Fibroblast of lung (primary cell): ENCODE measurements at regions not wholly inside any gene's neighbourhood (a gene's known extent, or its start where the extent isn't known, plus 50 kb on each side); places are given as distances from the start of the nearest gene placed in this dataset.

Experiments used
- DNase-seq, 2 donors: peaks; one replicate each; pipeline versions ENCODE4 v3.0.0 to v3.0.0-alpha.2; 2010; ENCODE audit warnings: low read depth in 2 of 2
- H2AFZ ChIP-seq: 2 replicates; pipeline ENCODE4 v1.5.1; 2012; ENCODE audit warnings: low read length, control low read depth, inconsistent platforms
- H3K27ac ChIP-seq: 2 replicates; pipeline ENCODE4 v1.5.1; 2011; ENCODE audit warnings: low read length, control low read depth; ENCODE audit not compliant: insufficient read depth
- H3K27me3 ChIP-seq: 2 replicates; pipeline ENCODE4 v1.5.1; 2011; ENCODE audit warnings: mild to moderate bottlenecking, low read length; ENCODE audit not compliant: control insufficient read depth, insufficient read depth
- H3K36me3 ChIP-seq: 2 replicates; pipeline ENCODE4 v1.5.1; 2011; ENCODE audit warnings: low read length; ENCODE audit not compliant: control insufficient read depth, insufficient read depth
- H3K4me1 ChIP-seq: 2 replicates; pipeline ENCODE4 v1.5.1; 2011; ENCODE audit warnings: low read length; ENCODE audit not compliant: control insufficient read depth, insufficient read depth; ENCODE audit errors: extremely low read depth
- H3K4me2 ChIP-seq: 2 replicates; pipeline ENCODE4 v1.5.1; 2011; ENCODE audit warnings: low read length, control low read depth; ENCODE audit not compliant: insufficient read depth; ENCODE audit errors: extremely low read depth
- H3K4me3 ChIP-seq, 4 experiments: fragments of 200-600 bp in 1 of 4; sonication (generic) in 1 of 4; replicated peaks in 1 of 4; 2 replicates each; pipeline ENCODE4 v1.5.1; 2011 to 2016; ENCODE audit warnings: low read length in 4 of 4, low read depth in 3 of 4, mild to moderate bottlenecking in 3 of 4, control low read depth in 2 of 4, inconsistent platforms in 1 of 4, mixed read lengths in 1 of 4; ENCODE audit not compliant: insufficient read depth in 1 of 4; ENCODE audit errors: control extremely low read depth in 1 of 4
- H3K79me2 ChIP-seq: 2 replicates; pipeline ENCODE4 v1.5.1; 2012; ENCODE audit warnings: mild to moderate bottlenecking, low read length, inconsistent platforms; ENCODE audit not compliant: control insufficient read depth, insufficient read depth
- H3K9ac ChIP-seq: 2 replicates; pipeline ENCODE4 v1.5.1; 2011; ENCODE audit warnings: mild to moderate bottlenecking, low read length, control low read depth; ENCODE audit not compliant: insufficient read depth
- H3K9me3 ChIP-seq: 2 replicates; pipeline ENCODE4 v1.5.1; 2012; ENCODE audit warnings: low read depth, low read length; ENCODE audit not compliant: control insufficient read depth, insufficient read depth
- H4K20me1 ChIP-seq: 2 replicates; pipeline ENCODE4 v1.5.1; 2011; ENCODE audit warnings: low read length; ENCODE audit not compliant: control insufficient read depth, insufficient read depth; ENCODE audit errors: extremely low read depth
- CTCF ChIP-seq, 2 donors: IDR thresholded peaks in 1 of 2; conservative IDR thresholded peaks in 1 of 2; 1 replicate in 1 of 2; 2 replicates in 1 of 2; pipeline ENCODE4 v1.5.1; 2011 to 2012; ENCODE audit warnings: low read length in 2 of 2, control low read depth in 1 of 2, inconsistent platforms in 1 of 2, low read depth in 1 of 2, mild to moderate bottlenecking in 1 of 2
- EZH2 ChIP-seq: IDR thresholded peaks from 2 replicates; pipeline ENCODE4 v1.5.1; 2012; ENCODE audit warnings: low read length, control low read depth, mild to moderate bottlenecking; ENCODE audit errors: missing control alignments

DNA sequence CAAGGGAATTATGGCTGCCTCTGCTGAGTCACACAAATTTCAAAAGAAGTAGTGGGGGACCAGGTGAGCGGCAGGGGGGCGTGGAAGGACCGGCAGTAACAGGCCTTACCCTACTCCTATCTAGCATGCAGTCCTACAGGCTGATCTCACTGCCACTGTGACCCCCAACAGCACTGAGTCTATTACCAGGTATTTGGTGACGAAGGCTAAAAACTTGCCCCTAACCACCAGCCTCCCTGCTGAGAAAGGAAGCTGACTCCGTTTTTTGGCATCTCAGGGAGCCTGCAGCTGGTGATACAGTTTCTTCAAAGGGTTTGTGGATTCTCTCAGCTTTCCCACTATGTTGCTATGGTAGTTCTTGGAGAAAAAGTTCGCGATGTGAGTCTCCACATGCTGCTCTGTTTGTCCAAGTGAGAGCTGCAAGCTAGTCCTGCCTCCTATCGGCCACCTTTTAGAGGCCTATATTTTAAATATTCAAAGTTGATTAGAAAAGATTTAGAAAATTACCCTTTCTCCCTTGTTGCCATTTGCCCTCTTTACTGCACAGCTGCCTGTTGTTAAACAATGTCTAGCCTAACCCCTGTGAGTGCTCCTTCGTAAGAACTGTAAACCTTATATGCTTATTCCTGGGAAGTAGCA is 57.1 kb upstream of the SLCO1B1 start:
- H3K4me3 ChIP-seq: no peak overlapping the region
- H3K27me3 ChIP-seq: no peaks in the 10 kb centered on the region
- peak in 1 of 2 donors; percentile 90 for DNase-seq
- H3K27ac ChIP-seq: no peak overlapping the region
- H3K9me3 ChIP-seq: no peaks in the 10 kb centered on the region
- H3K79me2 ChIP-seq: no peaks in the 10 kb centered on the region
- no peaks in the 10 kb centered on the region for H3K36me3 ChIP-seq
- no peaks in the 10 kb centered on the region for H3K4me1 ChIP-seq
- TF ChIP-seq EZH2 (no peak), CTCF (conservative IDR thresholded peaks at IDR 0.05 in 1 of 2, IDR thresholded peaks at IDR 0.05 in 1 of 2; ENCODE audit: low read depth in 1 of 2, low read length in 2 of 2) (no peak)
- H4K20me1 ChIP-seq: no peaks in the 10 kb centered on the region
- no peak overlapping the region for H3K9ac ChIP-seq
- H2AFZ ChIP-seq: no peak overlapping the region
- H3K4me2 ChIP-seq: no peak overlapping the region
